ENCODE measurements at regions not wholly inside any gene's neighbourhood (a gene's known extent, or its start where the extent isn't known, plus 50 kb on each side); places are given as distances from the start of the nearest gene placed in this dataset.
A peak's percentile ranks its signal among the peaks of the same experiment; 100 is the strongest.
"Not testable (repeated sequence)": the region's sequence is repeated elsewhere in the genome, so short reads cannot be mapped to it uniquely, and the experiment has no call there.

DNA sequence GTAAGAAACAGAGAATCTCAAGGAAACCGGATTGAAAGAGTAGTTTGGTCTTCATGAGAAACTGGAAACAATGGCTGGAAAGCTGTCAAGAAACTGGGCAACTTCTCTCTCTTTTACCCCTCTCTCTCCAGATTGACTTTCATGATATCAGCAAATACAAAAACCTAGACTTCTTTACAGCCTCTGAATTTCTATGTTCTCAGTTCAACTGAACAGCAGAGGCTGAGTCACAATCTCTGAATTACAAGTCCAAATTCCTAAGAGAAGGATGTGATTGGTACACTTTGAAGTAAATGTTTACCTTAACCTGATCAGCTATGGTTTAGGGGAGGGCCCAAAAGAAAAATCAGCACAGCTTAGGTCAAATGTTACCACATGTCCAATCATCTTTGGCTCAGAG is 974.9 kb downstream of the RPA4 start:
- no peak for DNase-seq (ENCODE audit: low read depth)

DNA sequence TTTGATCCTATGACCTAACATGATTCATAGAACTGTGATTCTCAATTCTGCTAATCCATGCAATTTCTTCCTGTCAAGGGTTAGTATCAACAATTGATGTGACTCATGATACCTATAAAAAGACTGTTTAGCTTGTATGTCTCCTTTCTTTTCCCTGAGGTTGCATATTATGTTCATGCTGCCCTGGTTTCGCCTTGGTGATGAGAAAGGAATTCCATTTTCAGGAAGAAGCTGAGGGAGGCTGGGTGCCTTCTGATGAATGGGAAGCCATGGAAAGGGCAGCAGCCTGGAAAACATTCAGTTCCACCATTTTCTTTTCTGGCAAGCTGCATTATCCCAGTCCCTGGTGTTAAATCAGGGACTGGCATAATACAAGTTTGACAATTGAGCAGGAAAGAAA is 976.5 kb downstream of the RPA4 start:
- DNase-seq (ENCODE audit: low read depth) = no peak

DNA sequence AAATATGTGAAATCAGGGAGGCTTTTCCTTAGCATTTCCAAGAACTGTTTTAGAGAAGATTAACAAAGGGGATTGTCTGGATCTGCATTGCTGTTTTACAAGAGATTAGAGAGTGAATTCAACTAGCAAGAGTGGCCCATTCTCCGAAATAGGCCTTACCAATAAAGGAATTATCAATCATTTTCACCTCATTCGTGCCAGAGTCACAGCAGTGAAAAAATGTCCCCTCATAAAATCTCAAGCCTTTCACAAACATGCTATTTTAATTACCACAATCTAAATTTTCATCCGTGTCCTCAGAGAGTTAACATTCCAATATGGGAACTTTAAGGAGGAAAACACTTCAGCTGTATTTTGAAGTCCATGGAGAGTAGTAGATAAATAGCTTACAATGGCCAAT is 979.6 kb downstream of the RPA4 start:
- DNase-seq (ENCODE audit: low read depth) = no peak

DNA sequence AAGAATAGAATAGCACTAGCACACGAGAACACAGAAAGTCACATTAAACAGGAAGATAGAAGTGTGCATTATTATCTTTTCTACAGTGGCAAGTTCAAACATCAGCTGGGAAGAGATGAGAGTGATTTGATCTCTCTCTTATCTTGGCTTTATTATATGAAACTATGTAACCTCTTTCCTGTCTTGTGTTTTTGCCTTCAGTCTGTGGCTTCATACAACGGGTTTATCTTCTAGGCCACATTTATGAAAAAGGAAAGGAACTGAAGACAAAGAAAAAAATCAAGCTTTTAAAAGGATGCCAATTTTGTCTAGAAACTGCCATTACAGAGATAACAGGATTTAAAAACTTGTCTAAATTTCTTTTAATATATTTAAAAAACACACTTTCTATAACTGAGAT is 983.6 kb downstream of the RPA4 start:
- peak; percentile 33 for DNase-seq (ENCODE audit: low read depth)

DNA sequence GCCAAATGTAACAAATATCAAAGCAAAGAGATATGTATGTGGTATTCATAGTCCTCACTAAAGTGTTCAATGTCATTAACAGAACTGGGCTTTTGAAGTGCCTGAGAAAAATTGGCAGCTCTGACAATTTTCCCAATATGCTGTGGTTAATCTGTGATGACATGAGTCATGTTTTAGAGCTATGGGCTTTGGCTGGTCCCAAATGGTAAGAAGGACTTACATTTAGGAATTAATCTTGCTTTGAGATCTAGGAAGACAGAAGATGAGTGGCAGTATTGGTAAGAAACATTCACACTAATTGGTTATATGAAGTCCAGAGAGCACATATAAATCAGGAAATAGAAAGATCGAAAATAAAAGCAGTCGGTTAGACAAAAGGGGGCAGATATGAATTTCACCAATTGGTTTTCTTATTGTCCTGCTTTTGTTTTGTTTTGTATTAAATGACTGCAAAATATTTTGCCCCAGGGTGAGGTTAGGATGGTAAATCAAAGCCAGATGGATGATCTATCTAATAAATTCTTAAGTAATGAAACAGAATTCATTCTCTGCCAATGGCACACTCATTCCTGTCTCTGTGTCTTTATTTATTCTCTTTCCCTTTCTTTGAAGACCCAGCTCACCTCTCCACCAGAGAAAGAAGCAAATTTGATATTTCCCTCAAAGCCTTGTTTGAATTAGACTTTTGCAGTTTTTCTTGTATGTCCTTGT is 993.1 kb downstream of the RPA4 start:
- DNase-seq (ENCODE audit: low read depth) = no peak

DNA sequence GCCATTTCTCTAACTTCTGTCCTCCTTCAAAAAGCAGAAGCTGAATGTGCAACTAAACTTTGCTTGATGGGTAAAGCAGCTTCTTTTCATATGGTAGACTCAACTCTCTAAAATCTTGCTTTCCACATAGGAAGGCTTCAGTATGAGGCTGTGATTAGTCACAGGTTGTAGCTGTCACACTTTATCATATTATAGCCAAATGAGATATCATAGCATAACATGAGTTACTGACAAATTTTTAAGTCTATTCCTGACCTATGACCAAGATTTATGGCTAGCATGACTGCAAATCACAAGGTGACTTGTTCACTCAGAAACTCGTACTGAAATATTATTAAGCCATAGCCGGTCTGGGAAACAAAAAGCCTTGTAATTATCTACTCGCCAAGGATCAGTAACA is 998.6 kb downstream of the RPA4 start:
- DNase-seq (ENCODE audit: low read depth) = no peak

DNA sequence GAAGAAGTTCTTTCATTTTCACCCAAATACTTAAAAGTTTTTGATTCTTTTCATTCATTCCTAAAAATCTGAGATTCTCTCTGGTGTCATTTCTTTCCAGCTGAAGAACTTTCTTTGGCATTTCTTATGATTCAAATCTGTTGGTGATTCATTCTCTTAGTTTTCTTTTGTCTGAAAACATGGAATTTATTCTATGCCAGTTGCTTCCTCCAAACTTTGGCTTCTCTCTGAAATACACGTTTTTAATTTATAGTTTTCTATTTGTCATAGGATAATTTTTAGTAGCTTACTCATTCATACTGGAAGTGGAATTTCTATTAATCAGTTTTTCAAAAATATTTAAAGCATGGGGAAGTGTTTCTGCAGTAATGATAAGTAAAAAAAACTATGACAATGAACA is 1012.0 kb downstream of the RPA4 start:
- DNase-seq (ENCODE audit: low read depth) = no peak

DNA sequence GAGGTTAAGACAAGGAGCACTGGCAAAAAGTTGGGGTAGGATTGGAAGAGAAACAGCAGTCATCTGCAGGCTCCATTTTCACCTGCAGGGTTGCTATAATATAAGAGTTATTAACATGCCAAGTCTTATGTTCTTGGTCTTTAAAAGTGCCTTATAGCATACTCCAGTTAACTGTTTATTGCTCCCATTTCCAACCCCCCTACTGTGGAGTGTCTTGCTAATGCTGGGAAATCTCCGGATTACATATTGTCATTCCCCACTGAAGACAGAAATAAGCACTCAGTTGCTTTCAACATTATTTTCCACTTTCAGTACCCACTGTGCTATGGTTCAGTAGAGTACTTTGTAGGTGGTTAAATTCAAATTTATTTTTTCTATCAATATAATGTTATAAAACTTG is 1014.3 kb downstream of the RPA4 start:
- DNase-seq (ENCODE audit: low read depth) = no peak

DNA sequence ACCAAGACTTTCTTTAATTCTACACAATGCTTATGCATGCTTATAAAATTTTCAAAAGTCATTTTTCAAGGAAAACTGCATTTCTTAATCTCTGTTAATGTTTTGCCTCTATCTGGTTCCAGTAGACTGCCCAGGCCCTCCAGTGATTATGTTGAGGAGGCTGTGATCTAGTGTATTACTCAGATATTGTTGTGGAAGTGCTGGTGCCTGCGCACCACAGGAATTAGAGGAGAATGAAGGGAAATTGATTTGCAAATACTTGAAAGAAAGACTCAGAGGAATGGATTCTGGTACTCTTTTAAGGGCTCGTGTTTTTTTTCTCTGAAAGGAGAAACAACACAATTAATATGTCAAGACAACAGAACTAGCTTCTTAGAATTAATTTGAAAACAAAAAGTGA is 1015.1 kb downstream of the RPA4 start:
- no peak for DNase-seq (ENCODE audit: low read depth)

DNA sequence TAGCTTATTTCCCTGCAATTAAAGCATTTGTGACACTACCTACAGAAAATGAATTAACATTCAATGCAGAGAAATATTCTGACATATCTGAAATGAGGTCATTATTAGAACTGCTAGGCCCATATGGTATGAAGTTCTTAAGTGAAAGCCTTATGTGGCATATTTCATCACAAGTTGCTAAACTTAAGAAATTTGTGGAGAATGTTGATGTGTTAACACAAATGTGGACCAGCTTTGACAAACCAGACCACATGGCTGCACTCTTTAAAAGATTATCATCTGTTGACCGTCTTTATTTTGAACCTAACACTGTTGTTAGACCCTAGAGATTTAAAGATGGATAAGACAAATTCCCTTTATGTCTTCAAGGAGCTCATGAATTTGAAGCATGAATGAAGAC is 1024.1 kb downstream of the RPA4 start:
- DNase-seq (ENCODE audit: low read depth) = no peak

DNA sequence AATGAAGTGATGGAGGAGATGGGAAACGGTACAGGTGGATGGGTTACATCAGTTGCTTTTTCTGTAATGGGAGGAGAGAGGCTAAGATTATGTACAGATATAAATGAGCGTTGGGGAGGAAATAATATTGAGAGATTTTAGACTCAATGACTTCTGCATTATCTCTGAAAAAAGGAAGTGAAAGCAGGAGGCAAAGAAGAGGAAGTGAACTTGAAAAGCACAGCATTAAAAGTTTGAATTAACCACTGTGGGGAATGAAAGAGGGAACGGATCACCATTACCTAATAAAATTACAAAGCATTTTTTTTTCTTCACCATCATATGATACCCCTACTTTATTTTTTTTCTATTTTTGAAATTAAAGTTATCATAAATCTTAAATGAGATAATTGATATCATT is 1025.5 kb downstream of the RPA4 start:
- no peak for DNase-seq (ENCODE audit: low read depth)

DNA sequence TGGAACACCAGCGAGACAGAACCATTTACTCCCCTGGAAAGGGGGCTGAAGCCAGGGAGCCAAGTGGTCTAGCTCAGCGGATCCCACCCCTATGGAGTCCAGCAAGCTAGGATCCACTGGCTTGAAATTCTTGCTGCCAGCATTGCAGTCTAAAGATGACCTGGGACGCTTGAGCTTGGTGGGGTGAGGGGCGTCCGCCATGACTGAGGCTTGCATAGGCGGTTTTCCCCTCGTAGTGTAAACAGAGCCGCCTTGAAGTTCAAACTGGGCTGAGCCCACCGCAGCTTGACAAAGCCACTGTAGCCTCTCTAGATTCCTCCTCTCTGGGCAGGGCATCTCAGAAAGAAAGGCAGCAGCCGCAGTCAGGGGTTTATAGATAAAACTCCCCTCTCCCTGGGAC is 1031.7 kb downstream of the RPA4 start:
- not testable (repeated sequence) for DNase-seq (ENCODE audit: low read depth)

DNA sequence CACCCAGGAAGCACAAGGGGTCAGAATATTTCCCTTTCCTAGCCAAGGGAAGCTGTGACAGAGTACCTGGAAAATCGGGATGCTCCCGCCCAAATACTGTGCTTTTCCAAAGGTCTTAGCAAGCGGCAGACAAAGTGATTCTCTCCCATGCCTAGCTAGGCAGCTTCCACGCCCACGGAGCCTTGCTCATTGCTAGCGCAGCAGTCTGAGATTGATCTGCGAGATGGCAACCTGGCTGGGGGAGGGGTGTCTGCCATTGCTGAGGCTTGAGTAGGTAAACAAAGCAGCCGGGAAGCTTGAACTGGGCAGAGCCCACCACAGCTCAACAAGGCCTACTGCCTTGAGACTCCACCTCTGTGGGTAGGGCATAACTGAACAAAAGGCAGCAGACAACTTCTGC is 1037.5 kb downstream of the RPA4 start:
- DNase-seq (ENCODE audit: low read depth) = not testable (repeated sequence)

DNA sequence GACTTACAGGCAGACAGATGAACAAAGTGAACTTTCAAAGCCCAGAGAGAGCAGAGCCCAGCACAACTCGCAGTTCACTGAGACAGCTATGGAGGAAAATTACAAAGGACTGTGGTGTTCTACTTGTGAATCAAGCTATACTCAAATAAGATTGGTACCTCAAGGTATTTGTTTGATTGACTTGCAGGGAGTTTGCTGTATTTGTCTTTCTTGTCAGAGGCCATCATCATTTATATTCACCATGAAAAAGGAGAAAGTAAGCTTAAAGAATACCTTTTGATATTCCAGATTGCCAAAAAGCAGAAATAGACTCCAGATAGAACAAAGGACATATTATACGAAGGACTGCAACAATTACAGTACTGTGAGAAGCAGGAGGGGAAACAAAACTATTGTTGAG is 1047.9 kb downstream of the RPA4 start:
- DNase-seq (ENCODE audit: low read depth) = no peak

DNA sequence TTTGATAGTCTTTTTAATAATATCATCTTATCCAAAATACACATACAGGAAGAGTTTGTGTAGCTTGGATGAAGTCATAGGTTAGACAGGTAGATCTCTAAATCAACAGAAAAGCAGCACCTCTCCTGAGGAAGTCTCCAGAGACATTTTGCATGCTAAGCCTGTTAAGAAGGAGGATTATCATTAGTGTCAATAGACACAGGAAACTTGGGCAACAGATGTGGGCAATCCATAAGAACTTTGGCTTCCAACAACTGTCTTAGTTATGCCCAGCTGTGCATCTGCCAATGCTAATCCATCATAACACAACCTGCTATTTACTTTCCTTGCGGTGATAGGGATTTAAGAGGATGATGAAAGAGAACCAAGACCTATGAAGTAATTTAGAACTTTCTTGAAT is 1052.6 kb downstream of the RPA4 start:
- DNase-seq (ENCODE audit: low read depth) = no peak

DNA sequence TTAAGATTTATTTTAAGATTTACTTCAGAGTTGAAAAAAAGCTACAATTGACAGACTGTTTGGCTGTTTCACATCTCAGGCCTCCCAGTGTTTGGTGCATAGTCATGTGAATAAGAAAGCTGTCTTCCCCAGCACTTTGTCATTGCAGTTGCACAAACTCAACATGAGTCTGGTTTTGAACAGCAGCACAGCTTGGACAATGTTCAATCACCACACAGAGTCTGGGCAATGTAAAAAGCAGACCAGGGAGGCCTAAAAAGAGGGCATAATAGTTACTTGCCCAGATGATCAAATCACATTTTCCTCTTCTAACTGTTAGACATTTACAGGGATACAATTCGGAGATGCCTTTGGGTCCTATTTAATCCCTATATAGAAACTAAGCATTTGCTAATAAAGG is 1055.0 kb downstream of the RPA4 start:
- no peak for DNase-seq (ENCODE audit: low read depth)

DNA sequence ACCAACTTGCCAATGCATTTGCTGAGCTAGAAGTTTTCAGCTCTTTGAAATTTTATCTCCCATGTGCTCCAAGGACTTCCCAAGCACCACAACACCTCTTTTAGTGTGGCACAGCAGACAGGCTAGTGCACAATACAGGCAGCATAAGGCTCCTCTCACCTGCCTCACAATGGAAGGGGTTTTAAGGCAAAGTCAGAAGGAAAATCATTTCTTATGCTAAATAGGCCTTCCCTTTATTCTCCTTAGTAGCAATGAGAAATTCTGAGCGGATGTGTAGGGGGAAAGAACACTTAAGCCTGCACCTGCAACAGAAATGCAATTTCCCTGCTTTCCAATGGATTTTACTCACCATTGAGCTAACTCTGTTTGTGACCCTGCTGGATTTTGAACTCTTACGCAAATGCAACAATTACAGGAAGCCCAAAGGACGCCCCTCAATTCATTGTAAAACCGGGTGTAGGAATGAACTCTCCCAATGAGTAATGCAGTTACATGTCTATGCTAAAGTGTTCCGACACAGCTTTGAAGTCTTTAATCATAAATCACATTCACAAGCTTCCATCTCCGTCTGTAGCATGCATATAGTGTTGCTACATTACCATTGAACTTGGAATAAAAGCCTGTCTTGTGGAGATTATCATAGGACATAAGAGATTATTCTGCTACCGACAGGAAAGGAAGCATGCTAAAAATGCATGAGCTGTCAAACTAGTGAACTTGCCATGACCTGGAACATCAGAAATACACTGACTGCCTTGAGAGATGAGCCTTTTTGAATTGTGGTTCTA is 1084.9 kb downstream of the RPA4 start:
- DNase-seq (ENCODE audit: low read depth) = no peak

DNA sequence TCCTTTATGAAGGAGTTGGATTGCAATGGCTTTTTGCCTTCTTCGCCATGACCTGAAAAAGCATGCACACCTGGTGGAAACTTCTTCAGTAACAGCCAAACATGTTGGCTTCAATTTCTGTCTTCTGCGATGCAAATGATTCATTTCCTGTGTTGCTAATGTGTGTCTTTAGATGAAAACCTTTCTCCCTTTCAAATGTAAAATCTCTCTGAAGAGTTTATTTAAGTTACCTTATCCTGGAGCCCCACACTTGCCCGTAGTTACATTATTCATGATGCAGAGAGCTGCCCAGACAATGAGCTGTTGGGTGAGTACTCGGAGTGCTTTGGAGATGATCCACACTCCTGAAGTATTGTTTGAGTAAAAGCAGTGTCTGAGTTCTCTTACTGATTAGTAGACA is 1100.9 kb downstream of the RPA4 start:
- no peak for DNase-seq (ENCODE audit: low read depth)

DNA sequence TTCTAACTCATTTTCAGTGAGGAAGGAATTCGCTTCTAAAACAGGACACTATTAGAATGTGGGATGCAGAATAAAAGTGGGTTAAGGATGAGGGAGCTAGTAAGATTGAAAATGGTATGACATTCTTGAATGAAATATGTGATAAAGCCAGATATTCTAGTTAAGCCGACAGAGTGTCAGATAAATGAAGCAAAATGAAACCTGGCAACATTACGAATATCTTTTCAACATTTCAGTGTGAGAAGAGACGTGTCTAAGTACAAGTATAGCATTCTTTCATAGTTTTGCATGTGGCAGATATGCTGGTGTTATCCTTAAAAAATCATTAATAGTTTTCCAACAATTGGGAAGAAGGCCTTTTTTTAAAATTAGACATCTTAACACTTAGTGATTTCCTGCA is 1101.4 kb downstream of the RPA4 start:
- no peak for DNase-seq (ENCODE audit: low read depth)

DNA sequence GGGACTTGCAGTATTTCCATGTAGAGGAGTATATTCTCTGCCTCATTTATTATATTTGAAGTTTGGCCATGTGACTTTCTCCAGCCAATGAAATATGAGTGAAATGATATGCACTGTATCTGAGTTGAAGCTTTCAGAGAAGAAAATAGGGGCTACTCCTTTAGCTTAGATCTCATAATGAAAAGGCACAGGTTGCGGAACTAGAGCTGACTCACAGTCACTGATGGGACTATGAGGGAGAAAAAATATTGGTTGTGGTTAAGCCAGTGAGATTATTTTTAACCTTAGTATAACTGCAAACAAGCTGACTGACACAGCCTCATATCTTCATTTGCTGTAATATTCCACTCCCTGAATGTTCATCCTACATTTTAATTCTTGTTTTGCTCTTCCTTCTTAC is 1104.3 kb downstream of the RPA4 start:
- DNase-seq (ENCODE audit: low read depth) = no peak

DNA sequence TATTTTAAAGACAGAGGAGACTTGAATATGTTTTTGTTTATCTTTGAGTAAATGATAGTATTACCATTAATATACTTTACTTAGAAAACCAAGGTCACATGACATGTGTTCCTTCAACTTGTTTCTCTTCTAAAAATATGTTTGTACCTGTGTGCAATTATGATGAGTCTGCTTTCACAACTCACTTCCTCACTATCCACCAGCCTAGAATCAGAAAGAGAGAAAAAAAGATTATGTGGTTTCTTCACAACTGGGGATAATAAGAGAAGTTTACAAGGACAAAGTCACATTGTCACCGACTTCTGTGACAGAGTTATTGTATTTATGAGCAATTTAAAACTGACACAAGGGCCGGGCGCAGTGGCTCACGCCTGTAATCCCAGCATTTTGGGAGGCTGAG is 1112.1 kb downstream of the RPA4 start:
- DNase-seq (ENCODE audit: low read depth) = no peak

DNA sequence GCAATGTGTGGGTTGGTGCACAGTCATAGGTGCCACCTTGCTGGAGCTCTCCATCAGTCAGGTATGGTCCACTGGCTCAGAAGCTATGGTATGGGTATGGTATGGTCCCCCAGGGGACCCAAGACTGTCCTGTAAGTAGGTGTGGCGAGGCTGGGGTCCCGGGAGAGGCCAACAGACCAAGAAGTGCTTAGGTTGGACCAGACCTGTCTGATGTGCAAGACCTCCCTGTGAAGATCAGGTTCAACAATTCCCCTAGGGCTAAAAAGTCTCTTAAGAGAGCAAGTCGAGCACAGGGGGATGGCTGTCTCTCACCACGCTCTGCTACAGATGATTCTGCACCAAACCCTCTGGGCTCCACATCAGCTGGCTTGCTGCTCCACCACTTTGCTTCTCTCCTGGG is 1145.0 kb downstream of the RPA4 start:
- DNase-seq (ENCODE audit: low read depth) = no peak

DNA sequence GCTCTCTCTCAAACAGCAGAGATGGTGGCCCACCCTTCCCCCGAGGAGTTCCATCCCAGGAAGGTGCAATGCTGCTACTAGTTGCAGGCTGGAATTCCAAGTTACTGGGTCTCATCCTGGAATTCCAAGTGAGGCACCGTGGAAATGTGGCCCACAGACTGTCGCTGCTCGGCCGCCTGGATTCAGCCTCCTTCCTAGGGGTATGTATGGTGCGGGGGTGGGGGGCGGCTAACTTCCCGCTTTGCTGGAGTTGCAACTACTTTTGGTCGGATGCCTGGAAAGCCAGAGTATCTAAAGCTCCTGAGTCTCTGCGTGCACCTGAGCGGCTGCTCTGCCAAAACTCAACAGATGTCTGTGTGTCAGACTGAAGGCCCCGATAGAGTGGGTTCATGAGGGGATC is 1146.2 kb downstream of the RPA4 start:
- no peak for DNase-seq (ENCODE audit: low read depth)

DNA sequence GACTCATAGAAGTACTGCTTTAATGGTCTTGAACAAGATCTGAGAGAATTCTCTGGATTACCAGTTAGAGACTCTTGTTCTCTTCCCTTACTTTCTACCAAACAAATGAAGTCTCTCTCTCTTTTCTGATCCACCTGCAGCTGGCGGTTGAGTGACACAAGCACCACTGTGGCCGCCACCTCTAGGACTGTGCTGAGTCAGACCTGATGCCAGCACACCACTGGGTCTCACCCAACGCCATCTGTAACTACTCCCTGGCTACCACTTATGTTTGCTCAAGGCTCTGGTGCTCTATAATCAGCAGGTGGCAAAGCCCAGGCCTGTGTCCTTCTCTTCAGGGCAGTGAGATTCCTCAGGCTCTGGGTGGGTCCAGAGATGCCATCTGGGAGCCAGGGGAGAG is 1173.5 kb downstream of the RPA4 start:
- DNase-seq (ENCODE audit: low read depth) = no peak

All from CMK (cell line).